ENCODE measurements at regions not wholly inside any gene's neighbourhood (a gene's known extent, or its start where the extent isn't known, plus 50 kb on each side); places are given as distances from the start of the nearest gene placed in this dataset.

DNA sequence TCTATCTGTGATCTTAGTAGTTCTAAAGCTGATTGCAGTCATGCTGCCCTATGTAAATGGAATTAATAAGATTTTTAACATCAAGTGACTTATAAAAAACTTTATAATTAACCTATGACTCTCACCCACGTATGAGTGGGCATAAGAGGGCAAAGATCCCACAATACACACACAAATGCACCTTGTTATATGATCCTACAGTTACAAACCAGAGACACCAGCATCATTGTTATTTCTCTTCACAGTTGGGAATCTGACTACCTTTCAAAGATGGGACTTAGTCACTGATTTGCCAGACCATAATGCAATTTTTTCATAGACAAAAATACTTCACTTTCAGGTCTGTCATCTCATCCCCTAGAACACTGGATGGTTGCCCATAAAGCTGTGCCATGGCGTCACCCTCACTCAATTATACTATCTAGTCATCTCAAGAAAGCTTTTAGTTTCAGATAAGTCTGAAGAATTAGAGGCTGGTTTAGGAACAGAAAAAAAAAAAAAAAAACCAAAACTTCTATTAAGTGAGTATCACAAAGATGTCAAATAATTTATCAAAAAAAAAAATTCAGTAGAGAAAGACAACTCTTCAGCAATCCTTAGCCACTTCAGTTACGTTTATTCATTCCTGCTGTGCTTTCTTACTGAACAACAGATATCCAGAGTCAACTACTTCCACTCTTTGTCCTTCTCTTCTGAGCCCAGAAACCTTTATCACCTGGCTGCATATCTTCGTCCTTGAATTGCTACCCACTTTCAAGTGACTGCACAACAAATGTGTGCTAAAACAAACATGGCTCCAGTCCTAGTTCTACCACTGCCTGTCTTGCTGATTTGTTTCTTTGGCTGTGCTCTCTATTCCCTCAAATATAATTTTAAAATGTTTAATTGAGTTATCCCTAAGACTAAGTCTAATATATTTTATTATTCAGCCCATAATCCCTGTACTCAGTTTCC lies 175.0 kb upstream of the CHRM2 start:
- 37% methylated on average over 4 of the region's 4 CpGs for WGBS (ENCODE audit: insufficient coverage, low coverage, low lambda C conversion rate, missing lambda C conversion rate)
- Histone ChIP-seq H3K4me3 (no peak overlapping the region), H3K4me1 (no peaks in the 10 kb centered on the region), H3K27me3 (no peaks in the 10 kb centered on the region), H3K9me3 (no peaks in the 10 kb centered on the region), H3K36me3 (no peaks in the 10 kb centered on the region), H3K27ac (no peak overlapping the region)
- TF ChIP-seq POLR2A (IDR thresholded peaks at IDR 0.05), result no peak
- TF ChIP-seq, protein P1, sequence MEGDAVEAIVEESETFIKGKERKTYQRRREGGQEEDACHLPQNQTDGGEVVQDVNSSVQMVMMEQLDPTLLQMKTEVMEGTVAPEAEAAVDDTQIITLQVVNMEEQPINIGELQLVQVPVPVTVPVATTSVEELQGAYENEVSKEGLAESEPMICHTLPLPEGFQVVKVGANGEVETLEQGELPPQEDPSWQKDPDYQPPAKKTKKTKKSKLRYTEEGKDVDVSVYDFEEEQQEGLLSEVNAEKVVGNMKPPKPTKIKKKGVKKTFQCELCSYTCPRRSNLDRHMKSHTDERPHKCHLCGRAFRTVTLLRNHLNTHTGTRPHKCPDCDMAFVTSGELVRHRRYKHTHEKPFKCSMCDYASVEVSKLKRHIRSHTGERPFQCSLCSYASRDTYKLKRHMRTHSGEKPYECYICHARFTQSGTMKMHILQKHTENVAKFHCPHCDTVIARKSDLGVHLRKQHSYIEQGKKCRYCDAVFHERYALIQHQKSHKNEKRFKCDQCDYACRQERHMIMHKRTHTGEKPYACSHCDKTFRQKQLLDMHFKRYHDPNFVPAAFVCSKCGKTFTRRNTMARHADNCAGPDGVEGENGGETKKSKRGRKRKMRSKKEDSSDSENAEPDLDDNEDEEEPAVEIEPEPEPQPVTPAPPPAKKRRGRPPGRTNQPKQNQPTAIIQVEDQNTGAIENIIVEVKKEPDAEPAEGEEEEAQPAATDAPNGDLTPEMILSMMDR (IDR thresholded peaks at IDR 0.05), result no peak
- intact Hi-C loops (cut with DNase I), result no loop called here
- ATAC-seq (no peak), DNase-seq (no peak)

DNA sequence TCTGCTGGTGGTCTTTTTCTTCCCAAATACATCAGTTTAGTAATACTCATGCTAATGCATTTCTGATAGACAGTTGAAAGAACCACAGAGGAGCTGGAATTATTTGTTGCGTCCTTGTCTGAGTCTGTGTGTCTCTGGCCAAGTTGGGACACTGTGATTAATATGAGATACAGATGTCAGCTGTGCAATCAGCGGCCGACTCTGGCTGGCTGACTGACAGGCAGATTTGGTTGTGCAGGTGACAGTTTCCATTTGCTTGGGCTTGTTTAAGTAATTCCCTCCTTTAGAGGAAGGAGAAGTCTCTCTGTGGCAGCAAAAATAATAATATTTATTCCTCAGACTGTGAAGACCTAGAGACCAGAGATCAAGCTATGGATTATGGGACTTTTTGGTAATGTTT lies 176.2 kb upstream of the CHRM2 start:
- no peaks in the 10 kb centered on the region for H3K36me3 ChIP-seq
- no peak overlapping the region for H3K27ac ChIP-seq
- TF ChIP-seq, protein P1 (IDR thresholded peaks at IDR 0.05), result no peak
- TF ChIP-seq POLR2A (IDR thresholded peaks at IDR 0.05), result no peak
- no peaks in the 10 kb centered on the region for H3K9me3 ChIP-seq
- intact Hi-C loops (cut with DNase I), result no loop called here
- H3K4me1 ChIP-seq, result no peaks in the 10 kb centered on the region
- DNase-seq (no peak), ATAC-seq (no peak)
- WGBS (ENCODE audit: insufficient coverage, low coverage, low lambda C conversion rate, missing lambda C conversion rate), result 55% methylated on average over 3 of the region's 3 CpGs
- H3K27me3 ChIP-seq, result no peaks in the 10 kb centered on the region
- H3K4me3 ChIP-seq, result no peak overlapping the region

GRCh38 chr7:136688601-136689000 lies 179.9 kb upstream of the CHRM2 start:
- no peaks in the 10 kb centered on the region for H3K27me3 ChIP-seq
- no peak for ATAC-seq
- H3K27ac ChIP-seq, result no peak overlapping the region
- H3K9me3 ChIP-seq, result no peaks in the 10 kb centered on the region
- WGBS (ENCODE audit: insufficient coverage, low coverage, low lambda C conversion rate, missing lambda C conversion rate), result 42% methylated on average over 2 of the region's 2 CpGs
- intact Hi-C loops (cut with DNase I), result no loop called here
- no peak overlapping the region for H3K4me3 ChIP-seq
- H3K4me1 ChIP-seq, result no peaks in the 10 kb centered on the region
- no peaks in the 10 kb centered on the region for H3K36me3 ChIP-seq
- no peak for TF ChIP-seq POLR2A (IDR thresholded peaks at IDR 0.05)
- TF ChIP-seq, protein P1 (IDR thresholded peaks at IDR 0.05), result no peak
- no peak for DNase-seq

GRCh38 chr7:136687693-136688322 lies 180.6 kb upstream of the CHRM2 start:
- Histone ChIP-seq H3K9me3 (no peaks in the 10 kb centered on the region), H3K4me1 (no peaks in the 10 kb centered on the region), H3K27me3 (no peaks in the 10 kb centered on the region), H3K27ac (no peak overlapping the region), H3K4me3 (no peak overlapping the region), H3K36me3 (no peaks in the 10 kb centered on the region)
- TF ChIP-seq, protein P1 (IDR thresholded peaks at IDR 0.05), result peak; percentile 14 to 50 (median 48)
- TF ChIP-seq POLR2A (IDR thresholded peaks at IDR 0.05), result no peak
- ATAC-seq (peak; percentile 33 to 51 (median 38)), DNase-seq (no peak)
- intact Hi-C loops (cut with DNase I), result no loop called here
- WGBS (ENCODE audit: insufficient coverage, low coverage, low lambda C conversion rate, missing lambda C conversion rate), result 39% methylated on average over 2 of the region's 2 CpGs
